ENCODE measurements at regions not wholly inside any gene's neighbourhood (a gene's known extent, or its start where the extent isn't known, plus 50 kb on each side); places are given as distances from the start of the nearest gene placed in this dataset.

DNA sequence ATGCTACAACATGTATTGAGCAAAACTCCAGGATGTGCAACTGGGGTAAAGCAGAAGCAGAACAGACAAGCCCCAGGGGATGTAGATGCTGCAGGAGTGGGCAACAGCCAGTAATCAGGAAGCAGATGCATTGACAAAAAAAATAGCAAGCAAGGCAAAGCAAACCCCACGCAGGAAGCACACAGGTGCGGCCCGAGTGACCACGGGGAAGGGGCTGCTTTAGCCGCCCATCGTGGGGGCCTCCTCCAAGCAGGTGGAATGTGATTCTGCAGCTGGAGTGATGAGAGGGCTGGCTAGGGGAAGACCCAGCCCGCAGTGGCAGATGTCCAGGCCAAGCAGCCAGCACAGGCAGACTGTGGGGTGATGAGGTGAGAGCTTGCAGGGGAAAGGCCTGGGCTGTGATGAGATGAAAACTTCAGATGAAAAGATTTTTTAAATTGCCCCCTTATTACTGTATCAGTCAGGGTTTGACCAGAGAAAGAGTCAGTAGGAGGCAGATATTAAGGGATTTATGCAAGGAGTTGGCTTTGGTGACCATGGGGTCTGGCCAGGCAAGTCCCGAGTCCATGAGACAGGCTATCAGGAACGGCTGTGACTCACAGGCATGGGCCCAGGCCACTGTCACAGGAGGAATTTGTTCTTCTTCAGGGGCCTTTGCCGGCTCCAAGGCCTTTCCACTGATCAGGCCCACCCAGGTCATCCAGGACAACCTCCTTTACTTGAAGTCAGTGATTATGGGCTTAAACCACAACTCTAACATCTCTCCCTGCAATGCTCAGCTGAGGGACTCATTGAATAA, 207.6 kb downstream of the ANKRD60 start:
- TF ChIP-seq, protein P1, sequence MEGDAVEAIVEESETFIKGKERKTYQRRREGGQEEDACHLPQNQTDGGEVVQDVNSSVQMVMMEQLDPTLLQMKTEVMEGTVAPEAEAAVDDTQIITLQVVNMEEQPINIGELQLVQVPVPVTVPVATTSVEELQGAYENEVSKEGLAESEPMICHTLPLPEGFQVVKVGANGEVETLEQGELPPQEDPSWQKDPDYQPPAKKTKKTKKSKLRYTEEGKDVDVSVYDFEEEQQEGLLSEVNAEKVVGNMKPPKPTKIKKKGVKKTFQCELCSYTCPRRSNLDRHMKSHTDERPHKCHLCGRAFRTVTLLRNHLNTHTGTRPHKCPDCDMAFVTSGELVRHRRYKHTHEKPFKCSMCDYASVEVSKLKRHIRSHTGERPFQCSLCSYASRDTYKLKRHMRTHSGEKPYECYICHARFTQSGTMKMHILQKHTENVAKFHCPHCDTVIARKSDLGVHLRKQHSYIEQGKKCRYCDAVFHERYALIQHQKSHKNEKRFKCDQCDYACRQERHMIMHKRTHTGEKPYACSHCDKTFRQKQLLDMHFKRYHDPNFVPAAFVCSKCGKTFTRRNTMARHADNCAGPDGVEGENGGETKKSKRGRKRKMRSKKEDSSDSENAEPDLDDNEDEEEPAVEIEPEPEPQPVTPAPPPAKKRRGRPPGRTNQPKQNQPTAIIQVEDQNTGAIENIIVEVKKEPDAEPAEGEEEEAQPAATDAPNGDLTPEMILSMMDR (IDR thresholded peaks at IDR 0.05; ENCODE audit: insufficient read depth, low read length): no peak
- TF ChIP-seq, protein P2, sequence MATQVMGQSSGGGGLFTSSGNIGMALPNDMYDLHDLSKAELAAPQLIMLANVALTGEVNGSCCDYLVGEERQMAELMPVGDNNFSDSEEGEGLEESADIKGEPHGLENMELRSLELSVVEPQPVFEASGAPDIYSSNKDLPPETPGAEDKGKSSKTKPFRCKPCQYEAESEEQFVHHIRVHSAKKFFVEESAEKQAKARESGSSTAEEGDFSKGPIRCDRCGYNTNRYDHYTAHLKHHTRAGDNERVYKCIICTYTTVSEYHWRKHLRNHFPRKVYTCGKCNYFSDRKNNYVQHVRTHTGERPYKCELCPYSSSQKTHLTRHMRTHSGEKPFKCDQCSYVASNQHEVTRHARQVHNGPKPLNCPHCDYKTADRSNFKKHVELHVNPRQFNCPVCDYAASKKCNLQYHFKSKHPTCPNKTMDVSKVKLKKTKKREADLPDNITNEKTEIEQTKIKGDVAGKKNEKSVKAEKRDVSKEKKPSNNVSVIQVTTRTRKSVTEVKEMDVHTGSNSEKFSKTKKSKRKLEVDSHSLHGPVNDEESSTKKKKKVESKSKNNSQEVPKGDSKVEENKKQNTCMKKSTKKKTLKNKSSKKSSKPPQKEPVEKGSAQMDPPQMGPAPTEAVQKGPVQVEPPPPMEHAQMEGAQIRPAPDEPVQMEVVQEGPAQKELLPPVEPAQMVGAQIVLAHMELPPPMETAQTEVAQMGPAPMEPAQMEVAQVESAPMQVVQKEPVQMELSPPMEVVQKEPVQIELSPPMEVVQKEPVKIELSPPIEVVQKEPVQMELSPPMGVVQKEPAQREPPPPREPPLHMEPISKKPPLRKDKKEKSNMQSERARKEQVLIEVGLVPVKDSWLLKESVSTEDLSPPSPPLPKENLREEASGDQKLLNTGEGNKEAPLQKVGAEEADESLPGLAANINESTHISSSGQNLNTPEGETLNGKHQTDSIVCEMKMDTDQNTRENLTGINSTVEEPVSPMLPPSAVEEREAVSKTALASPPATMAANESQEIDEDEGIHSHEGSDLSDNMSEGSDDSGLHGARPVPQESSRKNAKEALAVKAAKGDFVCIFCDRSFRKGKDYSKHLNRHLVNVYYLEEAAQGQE (IDR thresholded peaks at IDR 0.05; ENCODE audit: insufficient replicate concordance, low read depth): no peak
- TF ChIP-seq POLR2AphosphoS5 (IDR thresholded peaks at IDR 0.05; ENCODE audit: low read depth): no peak
